H1 (cell line): ENCODE measurements at regions not wholly inside any gene's neighbourhood (a gene's known extent, or its start where the extent isn't known, plus 50 kb on each side); places are given as distances from the start of the nearest gene placed in this dataset.

ENCODE experiments used
- TF ChIP-seq, protein P1 (sequence below): fragments of 300-600 bp; sonication (generic); IDR thresholded peaks from 2 replicates; pipeline ENCODE4 v1.7.1; 2012; ENCODE audit warnings: low read length, moderate library complexity, mild to moderate bottlenecking, inconsistent platforms; ENCODE audit not compliant: insufficient replicate concordance

DNA sequence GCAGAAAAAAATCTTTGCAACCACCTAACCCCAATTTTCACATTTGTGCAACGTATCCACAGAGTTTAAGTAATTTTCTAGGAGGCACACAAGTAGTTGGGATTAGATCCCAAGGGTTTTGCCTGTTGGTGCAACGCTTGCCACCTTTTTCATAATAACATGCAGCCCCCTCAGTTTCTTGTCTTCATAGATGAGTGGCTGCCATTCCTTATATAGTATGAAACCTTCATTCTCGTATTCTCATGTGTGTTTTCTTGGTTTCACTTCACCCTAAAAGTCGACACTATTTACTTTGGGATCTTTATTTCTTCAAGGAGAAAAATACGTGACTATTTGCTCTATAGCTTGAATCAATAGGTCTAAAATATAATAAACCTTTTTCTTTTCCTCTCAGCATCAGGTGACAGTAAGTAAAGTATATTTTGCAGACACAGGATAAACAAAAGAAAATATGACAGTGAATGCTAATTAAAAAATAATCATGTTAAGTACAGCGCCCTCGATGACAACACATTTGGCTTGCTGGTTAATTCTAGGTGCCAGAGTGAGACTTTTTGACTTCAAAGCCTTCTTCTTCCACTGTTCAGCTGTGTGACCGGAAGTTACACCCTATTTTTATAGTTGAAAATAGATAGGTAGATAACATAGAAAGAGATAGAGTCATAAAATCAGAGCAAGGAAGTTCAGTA, 342.8 kb upstream of the CCNG1 start (continued):
- TF ChIP-seq, protein P1, sequence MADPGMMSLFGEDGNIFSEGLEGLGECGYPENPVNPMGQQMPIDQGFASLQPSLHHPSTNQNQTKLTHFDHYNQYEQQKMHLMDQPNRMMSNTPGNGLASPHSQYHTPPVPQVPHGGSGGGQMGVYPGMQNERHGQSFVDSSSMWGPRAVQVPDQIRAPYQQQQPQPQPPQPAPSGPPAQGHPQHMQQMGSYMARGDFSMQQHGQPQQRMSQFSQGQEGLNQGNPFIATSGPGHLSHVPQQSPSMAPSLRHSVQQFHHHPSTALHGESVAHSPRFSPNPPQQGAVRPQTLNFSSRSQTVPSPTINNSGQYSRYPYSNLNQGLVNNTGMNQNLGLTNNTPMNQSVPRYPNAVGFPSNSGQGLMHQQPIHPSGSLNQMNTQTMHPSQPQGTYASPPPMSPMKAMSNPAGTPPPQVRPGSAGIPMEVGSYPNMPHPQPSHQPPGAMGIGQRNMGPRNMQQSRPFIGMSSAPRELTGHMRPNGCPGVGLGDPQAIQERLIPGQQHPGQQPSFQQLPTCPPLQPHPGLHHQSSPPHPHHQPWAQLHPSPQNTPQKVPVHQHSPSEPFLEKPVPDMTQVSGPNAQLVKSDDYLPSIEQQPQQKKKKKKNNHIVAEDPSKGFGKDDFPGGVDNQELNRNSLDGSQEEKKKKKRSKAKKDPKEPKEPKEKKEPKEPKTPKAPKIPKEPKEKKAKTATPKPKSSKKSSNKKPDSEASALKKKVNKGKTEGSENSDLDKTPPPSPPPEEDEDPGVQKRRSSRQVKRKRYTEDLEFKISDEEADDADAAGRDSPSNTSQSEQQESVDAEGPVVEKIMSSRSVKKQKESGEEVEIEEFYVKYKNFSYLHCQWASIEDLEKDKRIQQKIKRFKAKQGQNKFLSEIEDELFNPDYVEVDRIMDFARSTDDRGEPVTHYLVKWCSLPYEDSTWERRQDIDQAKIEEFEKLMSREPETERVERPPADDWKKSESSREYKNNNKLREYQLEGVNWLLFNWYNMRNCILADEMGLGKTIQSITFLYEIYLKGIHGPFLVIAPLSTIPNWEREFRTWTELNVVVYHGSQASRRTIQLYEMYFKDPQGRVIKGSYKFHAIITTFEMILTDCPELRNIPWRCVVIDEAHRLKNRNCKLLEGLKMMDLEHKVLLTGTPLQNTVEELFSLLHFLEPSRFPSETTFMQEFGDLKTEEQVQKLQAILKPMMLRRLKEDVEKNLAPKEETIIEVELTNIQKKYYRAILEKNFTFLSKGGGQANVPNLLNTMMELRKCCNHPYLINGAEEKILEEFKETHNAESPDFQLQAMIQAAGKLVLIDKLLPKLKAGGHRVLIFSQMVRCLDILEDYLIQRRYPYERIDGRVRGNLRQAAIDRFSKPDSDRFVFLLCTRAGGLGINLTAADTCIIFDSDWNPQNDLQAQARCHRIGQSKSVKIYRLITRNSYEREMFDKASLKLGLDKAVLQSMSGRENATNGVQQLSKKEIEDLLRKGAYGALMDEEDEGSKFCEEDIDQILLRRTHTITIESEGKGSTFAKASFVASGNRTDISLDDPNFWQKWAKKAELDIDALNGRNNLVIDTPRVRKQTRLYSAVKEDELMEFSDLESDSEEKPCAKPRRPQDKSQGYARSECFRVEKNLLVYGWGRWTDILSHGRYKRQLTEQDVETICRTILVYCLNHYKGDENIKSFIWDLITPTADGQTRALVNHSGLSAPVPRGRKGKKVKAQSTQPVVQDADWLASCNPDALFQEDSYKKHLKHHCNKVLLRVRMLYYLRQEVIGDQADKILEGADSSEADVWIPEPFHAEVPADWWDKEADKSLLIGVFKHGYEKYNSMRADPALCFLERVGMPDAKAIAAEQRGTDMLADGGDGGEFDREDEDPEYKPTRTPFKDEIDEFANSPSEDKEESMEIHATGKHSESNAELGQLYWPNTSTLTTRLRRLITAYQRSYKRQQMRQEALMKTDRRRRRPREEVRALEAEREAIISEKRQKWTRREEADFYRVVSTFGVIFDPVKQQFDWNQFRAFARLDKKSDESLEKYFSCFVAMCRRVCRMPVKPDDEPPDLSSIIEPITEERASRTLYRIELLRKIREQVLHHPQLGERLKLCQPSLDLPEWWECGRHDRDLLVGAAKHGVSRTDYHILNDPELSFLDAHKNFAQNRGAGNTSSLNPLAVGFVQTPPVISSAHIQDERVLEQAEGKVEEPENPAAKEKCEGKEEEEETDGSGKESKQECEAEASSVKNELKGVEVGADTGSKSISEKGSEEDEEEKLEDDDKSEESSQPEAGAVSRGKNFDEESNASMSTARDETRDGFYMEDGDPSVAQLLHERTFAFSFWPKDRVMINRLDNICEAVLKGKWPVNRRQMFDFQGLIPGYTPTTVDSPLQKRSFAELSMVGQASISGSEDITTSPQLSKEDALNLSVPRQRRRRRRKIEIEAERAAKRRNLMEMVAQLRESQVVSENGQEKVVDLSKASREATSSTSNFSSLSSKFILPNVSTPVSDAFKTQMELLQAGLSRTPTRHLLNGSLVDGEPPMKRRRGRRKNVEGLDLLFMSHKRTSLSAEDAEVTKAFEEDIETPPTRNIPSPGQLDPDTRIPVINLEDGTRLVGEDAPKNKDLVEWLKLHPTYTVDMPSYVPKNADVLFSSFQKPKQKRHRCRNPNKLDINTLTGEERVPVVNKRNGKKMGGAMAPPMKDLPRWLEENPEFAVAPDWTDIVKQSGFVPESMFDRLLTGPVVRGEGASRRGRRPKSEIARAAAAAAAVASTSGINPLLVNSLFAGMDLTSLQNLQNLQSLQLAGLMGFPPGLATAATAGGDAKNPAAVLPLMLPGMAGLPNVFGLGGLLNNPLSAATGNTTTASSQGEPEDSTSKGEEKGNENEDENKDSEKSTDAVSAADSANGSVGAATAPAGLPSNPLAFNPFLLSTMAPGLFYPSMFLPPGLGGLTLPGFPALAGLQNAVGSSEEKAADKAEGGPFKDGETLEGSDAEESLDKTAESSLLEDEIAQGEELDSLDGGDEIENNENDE = no peak
